ENCODE measurements at regions not wholly inside any gene's neighbourhood (a gene's known extent, or its start where the extent isn't known, plus 50 kb on each side); places are given as distances from the start of the nearest gene placed in this dataset.

DNA sequence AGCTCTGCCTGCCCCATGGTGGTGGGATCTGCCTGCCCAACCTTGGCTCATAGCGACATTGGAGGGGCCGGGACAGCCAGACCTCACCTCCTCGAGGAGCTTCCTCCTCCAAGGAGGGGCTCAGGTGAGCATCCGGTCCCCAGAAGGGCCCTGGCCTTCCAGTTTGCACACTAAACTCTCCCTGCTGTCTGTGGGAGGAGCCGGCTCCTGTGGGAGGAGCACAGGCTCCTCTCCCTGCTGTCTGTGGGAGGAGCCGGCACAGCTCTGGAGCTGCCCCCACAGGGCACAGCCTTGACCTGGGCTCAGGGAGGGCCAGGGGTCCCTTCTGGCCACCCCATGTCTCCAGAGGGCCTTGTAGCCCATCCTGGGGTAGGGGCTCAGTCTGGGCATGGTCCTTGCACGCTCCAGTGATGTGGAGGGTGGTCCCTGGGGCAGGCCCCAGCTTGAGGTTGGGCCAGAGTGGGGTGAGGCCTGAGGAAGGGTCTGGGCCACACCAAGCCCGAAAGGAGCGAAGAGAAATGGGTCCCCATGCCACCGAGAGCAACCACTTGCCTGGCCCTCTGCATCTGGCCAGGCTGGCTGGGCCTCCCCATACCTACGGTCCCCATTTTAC, 147.5 kb upstream of the C14orf180 start:
- no peak for DNase-seq

DNA sequence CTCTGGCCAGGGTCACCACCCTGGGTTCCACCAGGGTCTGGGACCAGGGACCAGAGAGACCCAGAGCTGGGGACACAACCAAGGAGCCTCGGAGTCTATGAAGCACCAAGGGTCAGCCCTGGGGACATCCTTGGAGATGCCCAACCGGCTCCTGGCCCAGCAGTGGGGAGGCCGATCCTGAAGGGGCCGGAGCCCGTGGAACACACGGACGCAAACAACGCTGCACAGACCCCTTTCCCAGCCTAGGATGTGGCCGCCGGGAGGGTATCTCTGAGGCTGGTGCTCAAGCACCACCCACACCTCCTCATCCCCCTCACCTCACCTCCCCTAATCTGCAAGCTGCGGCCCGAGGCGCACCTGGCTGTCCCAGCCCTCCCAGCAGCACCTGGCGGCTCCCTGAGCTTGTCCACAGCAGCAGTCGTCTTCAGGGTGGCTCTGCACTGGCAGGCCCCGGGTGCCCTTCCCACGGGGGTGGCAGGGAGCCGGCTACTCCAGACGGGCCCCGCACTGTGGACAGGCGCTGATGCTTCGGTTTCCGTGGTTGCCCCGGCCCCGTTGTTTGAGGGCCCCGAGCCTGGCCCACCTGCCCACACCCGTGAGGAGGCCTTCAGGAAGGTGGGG, 146.8 kb upstream of the C14orf180 start:
- no peak for DNase-seq

DNA sequence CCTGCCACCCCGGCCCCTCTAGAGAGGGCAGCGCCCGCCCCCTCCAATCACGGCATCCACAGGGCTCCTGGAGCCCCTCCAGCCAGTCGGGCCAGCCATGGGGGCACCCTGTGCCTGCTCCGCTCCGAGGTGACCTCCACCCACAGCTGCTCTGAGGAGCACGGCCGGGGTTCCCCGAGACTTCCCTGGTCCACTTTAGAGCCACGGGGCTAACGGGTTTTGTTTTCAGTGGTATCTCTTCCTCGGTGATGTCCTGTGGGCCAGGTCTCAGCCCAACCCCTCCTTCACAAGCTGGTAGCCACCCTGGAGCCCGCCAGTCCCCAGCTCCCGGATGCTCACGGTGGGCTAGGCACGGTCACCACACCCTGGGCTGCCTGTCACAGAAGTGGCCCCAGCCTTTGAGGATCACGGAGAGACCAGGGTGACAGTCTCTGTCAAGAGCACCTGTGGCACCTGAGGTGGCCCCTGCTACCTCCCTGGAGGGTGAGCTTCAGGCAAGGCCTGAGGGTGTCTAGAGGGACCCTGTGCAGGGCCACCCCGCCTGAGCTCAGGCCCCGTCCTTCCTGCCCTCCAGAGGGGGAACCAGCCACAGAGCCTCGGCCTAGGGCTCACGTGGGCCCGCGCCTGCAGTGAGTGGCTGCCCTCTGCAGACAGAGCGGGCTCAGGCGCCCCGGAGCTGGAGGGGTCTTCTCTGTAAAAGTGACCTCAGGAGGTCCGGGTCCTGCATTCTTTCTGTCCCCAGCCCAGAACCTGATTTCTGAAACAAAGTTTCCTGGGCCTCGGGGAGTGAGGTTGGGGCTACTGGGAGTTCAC, 146.0 kb upstream of the C14orf180 start:
- DNase-seq = no peak

DNA sequence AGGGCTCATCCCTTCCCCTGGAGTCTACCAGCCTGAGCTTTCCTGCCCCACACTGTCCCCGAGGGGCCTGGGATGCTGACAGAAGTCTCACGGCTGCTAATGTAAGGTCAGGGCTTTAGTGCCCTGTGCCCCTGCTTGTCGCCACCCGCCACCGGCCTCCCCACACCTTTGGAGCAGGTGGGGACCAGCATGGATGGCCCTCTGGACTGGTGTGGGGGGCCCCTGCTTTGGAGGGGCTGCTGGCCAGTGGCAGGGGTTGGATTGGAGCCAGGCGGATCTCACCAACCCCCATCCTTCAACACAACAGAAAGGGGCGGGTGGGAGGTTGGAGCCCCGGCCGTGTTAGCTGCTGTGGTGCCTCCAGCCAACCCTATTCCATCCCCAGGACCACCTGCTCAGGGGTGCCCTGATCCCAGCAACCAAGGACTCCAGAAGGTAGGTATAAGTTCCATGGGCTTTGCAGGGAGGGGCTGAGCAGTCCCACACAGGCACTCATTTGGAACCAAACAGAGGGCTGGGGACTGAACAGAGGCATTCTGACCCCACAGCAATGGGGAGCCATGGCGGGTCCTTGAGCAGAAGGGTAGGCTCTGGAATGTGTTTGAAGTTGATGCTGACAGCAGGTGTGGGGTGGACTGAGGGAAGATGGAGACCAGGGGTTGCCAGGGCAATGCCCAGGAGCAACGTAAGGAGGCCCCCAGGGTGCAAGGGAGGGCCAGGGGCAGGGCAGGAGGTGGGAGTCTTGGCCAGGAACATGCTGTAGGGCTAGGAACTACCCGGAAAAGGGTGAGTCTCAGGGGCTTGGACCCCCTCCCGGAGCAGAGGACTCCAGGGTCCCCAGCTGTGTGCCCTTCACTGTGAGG, 145.1 kb upstream of the C14orf180 start:
- no peak for DNase-seq

DNA sequence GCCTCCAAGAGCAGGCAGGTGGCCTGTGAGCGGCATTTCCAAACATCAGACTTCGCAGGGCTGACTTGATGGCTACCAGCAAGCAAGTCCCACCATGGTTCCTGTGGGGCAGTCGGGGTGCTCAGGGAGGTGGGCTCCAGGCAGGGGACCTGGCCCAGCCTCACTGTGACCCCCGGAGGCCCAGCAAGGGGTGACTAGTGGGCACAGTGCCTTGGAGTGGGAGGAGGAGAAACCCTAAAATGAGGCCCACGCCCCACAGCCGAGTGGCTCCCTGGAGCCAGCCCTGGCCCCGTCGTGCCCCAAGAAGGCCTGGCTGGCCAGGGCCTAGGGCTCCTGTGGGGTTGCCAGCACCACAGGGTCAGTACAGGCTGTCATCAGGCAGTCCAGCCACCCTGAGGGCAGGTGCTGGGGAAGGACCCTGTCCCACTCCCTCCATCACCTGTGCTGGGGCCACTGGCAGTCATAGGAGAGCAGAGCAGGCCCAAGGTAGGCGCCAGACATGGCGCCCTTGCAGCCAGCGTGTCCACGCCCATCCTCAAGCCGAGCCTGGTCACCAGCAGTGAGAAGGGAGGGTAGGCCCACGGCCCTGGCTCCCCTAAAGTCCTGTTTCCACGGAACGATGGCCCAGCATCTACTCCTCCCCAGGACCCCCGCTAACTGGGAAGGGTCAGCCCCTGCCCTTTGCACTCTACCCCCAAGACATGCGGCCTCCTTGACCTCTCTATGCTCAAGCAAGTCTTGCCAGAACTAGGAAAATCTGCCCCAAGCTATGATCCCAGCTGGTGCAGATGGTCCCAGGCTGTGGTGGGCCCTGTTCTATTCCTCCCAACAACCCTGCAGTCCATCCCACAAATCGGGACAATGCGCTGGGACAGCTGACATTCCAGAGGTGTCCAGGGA, 144.2 kb upstream of the C14orf180 start:
- DNase-seq = no peak

DNA sequence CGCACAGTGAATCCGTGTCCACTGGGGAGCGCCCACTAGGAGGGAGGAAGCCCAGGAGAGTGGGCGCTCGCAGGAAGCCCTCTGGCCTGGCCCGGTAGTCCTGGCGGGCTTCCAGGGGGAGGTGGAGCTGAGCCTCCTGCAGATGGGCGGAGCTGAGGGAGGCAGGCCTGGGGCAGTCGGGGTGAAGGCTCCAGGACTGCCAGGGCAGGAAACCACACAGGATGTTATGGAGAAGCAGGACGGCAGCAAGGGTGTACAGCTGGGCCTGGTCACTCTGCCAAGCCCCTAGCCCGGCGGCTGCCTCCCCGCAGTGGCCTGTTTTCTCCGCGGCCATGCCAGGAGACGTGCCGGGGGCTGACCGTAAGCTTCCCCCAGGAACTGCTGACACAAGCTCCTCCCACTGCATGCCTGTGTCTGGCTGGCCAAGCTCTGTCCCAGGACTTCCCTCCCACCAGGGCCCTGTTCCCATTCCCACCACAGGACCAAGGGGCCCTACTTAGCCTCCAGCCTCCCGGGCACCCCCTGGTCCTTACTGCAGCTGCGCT, 143.4 kb upstream of the C14orf180 start:
- no peak for DNase-seq

DNA sequence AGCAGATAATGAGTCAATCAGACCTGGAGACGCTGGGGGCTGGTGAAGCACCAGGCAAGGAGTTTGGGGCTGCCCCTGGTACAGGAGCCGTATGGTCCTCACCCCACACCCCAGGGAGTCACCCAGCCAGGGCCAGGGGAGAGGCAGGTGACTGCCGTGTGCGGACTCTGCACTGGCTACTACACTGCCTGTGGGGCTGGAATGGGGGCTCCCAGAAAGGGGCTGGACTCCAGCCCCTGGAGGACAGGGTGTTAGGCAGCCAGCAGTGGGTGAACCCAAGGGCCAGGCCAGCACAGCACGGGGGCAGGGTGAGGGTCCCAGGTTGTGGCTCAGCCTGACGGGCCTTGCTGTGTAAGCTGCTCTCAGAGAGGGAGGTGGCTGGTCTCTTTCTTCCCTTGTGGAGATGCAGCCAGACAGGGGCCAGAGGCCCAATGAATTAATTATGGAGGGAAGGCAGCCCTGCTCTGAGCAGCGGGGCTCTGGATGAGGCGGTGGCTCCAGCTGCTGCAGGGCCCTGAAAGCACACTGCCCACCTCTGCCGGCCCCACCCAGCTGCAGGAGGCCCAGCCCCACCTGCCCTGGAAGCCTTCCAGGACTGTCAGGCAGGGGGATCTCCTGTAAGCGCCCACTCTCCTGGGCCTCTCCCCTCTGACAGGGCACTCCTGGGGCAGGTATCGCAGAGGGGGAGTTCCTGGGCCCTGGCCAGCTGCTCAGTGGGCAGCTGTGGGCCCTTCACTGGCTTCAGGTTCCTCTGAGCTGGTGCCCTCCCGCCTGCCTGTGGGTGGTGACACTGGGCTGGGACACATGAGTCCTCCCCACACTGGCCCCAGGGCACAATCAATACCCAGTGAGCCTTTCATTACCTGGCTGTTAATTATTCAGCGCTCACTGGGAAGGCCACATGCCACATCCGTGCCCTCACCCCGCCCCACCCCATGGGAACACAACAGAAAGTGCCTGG, 142.5 kb upstream of the C14orf180 start:
- no peak for DNase-seq

DNA sequence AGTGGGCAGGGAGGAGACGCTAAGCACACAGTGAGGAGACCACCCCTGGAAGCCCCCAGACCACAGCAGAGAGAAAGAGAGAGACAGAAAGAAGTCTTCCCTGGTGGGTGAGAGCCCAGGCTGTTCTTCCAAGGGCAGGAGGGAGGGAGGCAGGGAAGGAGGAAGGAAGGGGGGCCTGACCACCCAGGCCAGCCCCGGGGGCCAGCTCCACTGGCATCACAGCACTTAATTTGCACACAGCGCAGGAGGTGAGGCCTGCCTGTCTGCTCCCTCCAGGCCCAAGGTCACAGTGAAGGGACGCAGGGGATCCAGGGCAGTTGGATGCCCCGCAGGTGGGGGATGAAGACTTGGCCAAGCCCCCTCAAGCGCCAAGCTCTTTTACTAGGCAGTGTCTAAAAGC, 141.9 kb upstream of the C14orf180 start:
- DNase-seq = no peak

DNA sequence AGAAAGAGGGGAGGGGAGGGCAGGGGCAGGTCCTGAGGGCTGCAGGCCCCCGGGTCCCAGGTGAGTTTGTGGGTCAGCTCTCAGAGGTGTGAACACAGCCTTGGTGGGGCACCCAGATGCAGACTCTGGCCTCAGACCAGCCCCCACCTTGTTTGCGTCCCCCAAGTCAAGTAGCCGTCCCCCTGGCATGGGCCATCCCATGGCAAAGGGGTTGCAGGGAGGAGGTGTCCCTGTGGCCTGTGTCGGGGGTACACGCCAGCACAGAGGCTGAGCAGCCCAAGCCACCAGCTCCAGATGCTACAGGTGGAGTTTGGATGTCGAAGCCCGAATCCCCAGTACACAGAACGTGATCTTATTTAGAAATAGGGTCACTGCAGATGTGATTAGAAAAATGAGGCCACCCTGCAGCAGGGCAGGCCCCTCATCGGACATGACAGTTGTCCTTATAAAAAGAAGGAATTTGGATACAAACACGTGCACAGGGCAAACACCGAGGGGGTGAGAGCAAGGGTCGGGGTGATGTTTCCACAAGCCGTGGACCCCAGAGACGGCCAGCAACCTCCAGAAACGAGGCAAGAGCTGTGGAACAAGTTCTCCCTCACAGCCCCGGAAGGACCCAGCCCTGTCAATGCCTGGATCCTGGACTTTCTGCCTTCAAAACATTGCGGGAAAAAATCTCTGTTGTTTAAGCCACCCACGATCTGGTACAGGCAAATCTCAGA, 141.2 kb upstream of the C14orf180 start:
- DNase-seq = no peak

DNA sequence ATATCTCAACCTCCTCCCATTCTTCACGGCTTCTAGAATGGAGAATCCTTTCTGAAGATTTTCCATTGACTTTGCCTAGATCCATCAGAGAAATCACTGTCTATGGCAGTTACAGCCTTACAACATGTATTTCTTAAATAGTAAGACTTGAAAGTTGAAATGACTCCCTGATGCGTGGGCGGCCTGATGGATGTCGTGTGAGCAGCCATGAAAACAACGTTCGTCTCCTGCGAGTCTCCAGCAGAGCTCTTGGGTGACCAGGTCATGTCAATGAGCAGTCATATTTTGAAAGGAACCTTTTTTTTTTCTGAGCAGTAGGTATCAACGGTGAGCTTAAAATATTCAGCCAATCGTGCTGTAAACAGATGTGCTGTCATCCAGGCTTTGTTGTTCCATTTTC, 139.9 kb upstream of the C14orf180 start:
- no peak for DNase-seq

DNA sequence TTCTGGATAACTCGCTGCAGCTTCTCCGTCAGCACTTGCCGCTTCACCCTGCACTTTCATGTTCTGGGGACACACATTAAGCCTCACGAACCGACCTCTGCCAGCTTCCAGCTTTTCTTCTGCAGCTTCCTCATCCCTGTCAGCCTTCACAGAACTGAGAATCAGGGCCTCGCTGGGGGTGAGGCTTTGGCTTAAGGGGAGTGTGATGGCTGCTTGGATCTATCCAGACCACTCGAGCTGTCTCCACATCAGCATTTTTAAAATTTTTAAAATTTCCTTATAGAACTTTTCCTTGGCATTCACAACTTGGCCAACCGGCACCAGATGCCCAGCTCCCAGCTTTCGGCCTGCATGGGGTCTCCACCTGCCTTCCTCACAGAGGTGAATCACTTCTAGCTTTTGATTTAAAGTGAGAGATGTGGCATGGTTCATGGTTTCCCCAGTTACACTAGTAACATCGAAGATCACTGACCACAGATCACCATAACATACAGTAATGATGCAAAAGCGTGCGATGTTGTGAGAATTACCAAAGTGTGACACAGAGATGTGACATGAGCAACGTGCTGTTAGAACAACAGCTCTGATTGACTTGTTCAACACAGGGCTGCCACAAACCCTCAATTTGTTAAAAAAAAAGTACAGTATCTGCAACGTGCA, 139.1 kb upstream of the C14orf180 start:
- DNase-seq = no peak

DNA sequence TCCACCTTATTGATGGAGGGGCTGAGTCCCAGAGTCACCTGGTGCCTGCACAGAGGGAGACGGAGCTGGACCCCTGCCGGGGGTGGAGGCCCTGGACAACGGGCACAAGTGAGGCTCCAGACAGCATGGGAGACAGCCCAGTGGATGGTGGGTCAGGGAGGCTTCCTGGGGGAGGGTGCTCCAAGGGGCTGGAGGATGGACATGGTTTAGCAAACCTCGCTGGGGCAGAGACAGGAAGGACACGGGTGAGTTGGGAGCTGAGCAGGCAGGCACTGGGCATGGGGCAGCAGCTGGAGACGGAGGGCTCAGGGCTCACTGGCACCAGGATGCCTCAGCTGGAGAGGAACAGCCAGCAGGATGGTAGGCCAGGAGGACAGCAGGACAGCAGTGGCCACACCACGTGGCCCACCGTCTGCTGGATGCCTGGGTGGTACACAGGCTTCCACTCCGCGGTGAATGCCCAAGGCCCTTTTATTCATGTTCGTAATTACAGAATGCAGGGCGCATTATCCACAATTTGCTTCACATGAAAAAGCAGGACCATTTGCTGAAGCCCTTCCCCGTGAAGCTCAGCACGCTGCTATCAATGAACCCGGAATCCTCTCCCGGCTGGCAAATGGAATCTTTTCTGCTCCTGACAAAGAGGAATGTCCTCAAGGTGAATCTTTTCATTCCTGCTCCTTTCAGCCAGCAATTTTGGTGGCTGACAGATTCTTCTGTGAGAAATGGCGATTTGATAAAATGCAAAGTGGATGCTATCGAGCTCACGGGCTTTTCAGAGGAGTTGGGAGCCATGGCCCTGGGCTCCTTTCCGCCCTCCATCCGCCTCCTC, 138.1 kb upstream of the C14orf180 start:
- DNase-seq = no peak

DNA sequence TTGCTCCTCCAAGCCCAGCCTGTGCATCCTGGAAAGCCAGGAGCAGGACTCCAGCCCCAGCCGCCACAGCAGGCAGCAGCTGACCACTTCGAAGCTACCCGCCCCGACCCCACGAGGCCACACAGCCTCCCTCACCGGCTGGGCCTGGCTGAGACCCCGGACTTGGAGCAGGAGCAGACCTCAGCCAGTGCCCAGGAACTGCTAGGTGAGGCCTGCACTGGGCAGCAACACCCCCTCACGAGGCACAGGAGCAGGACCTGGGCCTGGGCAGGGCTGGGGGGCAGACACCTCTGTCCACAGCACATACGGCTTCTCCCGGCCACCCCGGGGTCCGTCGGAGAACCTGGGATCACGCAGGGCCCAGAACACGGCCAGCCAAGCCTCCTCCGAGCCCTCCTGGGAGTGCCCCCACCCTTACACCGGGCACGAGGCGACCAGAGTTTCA, 137.4 kb upstream of the C14orf180 start:
- DNase-seq = no peak

DNA sequence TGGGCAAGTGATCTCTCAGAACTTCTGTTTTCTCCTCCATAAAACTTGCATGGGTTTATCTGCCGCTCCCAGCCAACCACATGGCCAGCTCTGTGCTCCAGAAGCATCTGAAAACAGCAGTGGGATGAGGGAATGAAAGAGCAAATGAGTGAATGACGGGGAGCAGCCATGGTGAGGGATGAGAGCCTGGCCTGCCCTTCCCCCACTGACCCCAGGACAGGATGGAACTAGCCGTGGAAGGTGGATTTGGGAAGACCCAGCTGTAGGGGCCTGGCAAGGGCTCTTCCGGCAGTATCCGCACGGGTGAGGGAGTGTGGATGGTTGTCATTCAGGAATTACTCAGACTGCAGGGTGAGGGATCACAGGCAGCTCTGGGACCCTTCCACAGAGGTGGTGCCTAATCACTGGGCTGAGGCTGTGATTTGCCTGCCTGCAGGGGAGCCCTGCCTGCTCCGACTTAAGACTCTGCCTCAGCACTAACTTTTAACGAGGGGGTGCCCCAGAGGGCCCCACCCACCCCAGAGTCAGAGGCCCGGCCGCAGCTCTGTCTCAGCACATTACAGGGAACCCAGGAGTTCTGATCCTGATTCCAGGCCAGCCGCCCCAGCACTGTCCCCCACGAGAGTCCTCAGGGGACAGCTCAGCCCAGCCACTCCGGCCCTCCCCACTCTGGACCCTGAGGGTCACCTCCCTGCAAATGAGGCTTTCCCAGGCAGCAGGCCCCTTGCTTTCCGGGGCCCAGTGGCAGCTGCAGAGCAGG, 136.8 kb upstream of the C14orf180 start:
- no peak for DNase-seq

DNA sequence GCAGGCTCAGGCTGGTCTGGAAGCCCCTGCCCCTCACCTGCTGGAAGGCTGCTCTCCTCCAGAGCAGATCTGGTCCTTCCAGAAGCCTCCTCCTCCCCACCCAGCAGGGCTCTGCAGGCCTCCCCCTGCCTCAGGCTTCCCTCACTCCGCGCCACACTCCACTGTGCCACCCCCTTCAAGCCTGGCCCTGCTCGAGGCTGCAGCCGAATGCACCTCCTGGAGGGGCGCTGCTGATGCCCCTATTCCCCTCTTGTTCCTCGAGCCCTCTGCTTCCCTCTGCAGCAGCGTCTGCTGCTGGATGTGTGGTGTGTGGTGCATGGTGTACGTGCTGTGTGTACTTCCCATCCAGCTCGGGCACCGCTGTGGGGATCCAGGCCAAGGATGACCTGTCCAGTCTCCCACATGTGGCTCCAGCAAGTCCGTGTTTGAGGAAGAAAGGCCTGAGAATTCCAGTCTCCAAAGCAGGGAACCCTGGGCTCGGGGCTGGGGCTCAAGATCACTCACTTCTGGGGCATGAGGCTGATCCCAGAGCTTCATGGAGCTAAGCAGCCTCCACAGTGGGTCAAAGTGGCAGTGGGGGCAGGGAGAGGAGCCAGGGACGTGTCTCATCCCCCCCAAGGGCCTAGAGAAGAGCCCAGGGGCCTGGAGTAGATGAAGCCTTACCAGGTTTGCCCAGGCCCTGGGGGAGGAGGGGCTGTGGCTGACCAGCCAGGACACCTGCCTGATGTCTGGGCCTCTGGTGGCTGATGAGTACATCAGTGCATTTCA, 136.0 kb upstream of the C14orf180 start:
- no peak for DNase-seq

DNA sequence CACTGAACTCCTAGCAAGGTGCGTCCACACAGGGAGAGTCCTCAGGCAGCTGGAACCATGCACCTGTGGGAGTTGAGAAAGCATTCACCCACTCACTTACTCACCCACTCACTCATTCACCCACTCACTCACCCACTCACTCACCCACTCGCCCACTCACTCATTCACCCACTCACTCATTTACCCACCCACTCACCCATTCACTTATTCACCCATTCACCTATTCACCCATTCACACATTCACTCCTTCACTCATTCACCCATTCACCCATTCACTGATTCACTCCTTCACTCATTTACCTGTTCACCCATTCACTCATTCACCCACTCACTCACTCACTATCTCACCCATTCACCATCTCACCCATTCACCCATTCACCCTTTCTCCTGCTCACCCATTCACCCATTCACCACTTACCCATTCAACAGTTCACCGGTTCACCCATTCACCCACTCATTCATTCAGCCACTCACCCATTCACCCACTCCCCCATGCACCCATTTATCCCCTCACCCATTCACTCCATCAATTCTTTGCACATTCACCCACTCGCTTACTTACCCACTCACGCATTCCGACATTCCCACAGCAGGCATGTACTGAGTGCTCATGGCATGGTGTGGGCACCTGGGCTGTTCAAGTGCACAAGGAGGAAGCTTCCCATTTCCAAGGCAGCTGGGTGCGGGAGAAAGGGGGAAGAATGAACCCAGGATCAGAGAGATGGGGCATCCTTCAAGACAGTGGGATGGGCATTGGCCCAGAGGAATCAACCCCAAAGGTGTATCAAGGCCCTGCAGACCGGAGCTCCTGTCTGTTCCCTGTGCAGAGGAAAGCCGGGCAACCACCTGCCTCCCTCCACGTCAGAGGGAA, 135.2 kb upstream of the C14orf180 start:
- DNase-seq = no peak
